ENCODE measurements at regions not wholly inside any gene's neighbourhood (a gene's known extent, or its start where the extent isn't known, plus 50 kb on each side); places are given as distances from the start of the nearest gene placed in this dataset.

GRCh38 chr9:108139900-108140299 is 650.3 kb upstream of the KLF4 start:
- DNase-seq (ENCODE audit: low read depth in 4 of 4, low spot score in 2 of 4), result no peak

DNA sequence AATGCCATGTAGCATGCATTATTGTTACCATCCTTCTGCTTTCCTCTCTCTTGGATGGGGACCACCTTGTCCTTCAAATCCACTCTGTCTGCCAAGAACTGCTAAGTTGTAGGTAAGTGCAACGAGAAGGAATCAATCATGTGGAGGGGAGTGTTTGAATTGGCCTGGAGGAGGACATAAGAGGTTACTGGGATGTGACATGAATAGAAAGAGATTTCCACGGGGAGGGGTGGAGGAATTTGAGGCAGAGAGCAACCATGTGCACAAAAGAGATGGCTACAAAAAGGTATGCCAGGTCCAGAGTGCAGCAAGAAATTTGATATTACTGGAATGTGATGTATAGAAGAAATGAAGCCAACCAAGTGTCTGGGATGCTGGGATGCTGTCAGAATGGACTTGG is 648.9 kb upstream of the KLF4 start:
- DNase-seq (ENCODE audit: low read depth in 4 of 4, low spot score in 2 of 4), result no peak

DNA sequence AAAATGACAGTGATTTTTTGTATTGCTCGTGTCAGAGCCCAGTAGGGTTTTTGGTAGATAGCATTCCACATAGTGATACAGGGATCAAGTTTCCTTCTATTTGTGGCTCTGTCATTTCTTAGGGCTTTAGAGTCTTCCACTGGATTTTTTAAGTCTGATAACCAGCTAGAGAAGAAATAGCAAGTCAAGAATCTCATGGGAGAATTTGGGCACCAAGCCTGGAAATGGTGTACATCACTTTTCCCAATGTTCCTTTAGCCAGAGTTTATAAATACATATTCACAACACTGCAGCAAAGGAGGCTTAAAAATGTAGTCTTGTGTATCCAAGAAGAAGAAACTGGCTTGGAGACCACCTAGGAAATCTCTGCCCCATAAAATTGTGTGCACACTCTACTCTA is 647.1 kb upstream of the KLF4 start:
- DNase-seq (ENCODE audit: low read depth in 4 of 4, low spot score in 2 of 4), result no peak

DNA sequence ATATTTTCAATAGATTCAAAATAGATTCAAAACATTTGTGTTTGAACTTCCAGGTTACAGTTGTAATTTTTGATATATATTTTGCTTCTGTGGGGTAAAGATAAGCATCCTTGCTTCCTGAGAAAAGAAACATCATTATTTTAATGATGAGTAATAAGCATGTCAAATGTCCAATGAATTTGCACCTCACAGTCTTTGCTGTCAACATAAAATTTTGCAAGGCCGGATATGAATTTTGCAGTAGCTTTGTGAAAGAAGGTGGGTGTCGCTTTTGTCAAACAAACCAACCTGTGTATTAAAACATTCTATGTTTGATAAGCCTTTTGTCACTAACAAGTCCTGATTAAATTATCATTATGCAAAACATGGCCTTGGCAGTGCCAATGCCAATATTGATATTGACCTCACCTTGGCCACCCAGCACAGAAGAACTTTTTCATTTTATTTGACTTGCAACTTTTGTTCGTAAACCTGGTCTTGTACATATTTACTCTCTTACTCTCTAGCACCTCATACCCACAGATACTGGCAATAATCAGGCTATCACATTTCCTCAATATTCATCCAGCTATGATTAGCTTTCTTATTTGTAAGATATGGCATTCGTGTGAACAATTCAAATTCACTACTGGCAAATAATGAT is 645.0 kb upstream of the KLF4 start:
- DNase-seq (ENCODE audit: low read depth in 4 of 4, low spot score in 2 of 4), result no peak

- no peak for DNase-seq (ENCODE audit: low read depth in 4 of 4, low spot score in 2 of 4)
Observed at GRCh38 chr9:108133680-108134079, 644.1 kb upstream of the KLF4 start.

- no peak for DNase-seq (ENCODE audit: low read depth in 4 of 4, low spot score in 2 of 4)
Observed at GRCh38 chr9:108133101-108133500, 643.5 kb upstream of the KLF4 start.

DNA sequence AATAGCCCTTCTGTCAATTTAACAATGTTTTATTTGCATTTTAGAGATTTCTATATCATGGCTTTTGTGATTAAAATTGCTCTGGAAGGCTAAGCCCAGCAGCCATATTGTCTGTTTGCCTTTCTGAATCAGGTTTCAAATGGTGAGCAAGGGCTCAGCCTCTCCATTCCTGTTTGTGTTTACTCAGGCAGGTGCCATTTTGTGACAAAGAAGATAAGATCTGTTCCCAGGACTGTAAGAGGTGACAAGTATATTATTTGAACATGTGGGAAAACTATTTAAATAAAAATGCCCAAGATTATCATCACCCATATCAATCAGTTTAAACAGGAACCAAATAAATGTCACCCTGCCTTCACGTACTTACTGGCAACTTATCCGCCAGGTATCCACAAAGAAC is 641.3 kb upstream of the KLF4 start:
- no peak for DNase-seq (ENCODE audit: low read depth in 4 of 4, low spot score in 2 of 4)

DNA sequence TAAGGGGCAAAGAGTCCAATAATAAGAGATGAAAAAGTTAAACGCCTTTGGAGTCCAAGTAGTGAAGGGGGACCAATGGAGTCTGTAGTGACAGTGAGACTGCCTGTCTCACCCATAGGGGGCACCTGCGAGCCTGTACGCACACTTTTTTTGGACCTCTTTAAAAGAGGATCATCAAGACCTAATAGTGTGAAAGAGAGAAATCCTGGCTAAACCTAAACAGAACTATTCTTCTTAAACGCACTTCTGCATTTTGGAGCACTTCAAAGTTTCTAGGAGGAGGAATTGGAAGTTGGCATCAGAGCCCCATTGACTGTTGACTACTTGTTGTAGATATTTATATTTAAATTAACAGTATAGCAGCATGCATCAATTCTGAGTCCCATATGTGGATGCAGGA is 636.1 kb upstream of the KLF4 start:
- no peak for DNase-seq (ENCODE audit: low read depth in 4 of 4, low spot score in 2 of 4)

- no peak for DNase-seq (ENCODE audit: low read depth in 4 of 4, low spot score in 2 of 4)
Observed at GRCh38 chr9:108119530-108120113, 630.1 kb upstream of the KLF4 start.

DNA sequence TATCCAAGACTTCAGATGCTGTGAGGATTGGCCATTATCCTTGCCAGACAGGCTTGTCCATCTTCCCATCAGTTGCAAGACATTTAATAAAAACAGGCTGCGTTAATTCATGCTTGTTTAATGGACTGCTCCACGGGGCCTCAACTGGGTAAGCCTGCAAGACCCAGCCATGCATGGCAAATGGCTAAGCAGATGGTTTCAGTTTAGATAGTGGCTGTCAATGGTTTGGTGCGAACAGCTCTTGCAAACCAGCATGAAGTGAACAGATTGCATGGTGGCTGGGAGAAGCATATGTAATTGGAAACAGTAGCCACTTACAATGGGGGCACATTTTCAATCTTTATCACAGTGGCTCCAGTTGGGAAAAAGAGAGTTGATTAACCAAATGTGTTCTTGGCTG is 628.2 kb upstream of the KLF4 start:
- DNase-seq (ENCODE audit: low read depth in 4 of 4, low spot score in 2 of 4), result no peak

DNA sequence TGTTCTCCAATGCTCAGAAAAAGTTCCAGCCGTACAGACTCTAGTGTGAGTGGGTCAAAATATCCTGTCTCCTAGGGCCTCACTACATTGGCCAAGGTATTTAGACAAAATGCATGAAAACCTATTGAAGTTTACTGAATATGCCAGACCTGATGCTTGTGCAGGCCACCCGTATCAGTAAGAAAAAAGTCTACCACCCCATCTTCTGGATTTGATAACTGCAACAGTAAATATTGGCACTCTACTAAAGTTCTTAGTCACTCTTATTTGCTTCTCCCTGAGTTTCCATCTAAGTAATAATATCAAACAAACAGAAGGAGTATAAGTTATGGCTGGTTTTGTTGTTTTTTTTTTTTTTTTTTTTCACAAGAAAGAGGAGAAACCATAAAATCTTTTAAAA is 627.7 kb upstream of the KLF4 start:
- DNase-seq (ENCODE audit: low read depth in 4 of 4, low spot score in 2 of 4), result no peak

GRCh38 chr9:108113596-108113995 is 624.0 kb upstream of the KLF4 start:
- DNase-seq (ENCODE audit: low read depth in 4 of 4, low spot score in 2 of 4), result no peak

- no peak for DNase-seq (ENCODE audit: low read depth in 4 of 4, low spot score in 2 of 4)
Observed at GRCh38 chr9:108109927-108110690, 620.5 kb upstream of the KLF4 start.

- DNase-seq (ENCODE audit: low read depth in 4 of 4, low spot score in 2 of 4), result no peak
Observed at GRCh38 chr9:108108852-108109448, 619.4 kb upstream of the KLF4 start.

- DNase-seq (ENCODE audit: low read depth in 4 of 4, low spot score in 2 of 4), result no peak
Observed at GRCh38 chr9:108108280-108108851, 618.8 kb upstream of the KLF4 start.

DNA sequence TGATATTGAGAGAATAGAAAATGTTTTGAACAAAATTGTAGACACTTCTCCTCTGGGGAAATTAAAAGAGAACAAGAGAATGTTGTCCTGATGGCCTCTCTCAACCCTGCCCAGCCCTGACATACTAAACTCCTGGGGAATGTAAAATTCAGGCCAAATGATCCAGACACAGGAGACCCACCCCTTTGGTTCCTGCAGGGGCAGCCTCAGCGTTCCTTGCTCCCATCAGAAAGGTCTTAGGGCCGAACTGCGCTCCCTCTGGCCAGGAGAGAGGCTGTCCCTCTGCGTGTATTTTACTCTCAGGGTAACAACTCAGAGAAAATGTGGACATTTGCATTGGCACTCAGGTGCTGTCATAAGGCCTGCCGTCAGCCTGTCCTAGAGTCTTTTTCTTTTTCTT is 616.3 kb upstream of the KLF4 start:
- no peak for DNase-seq (ENCODE audit: low read depth in 4 of 4, low spot score in 2 of 4)

- DNase-seq (ENCODE audit: low read depth in 4 of 4, low spot score in 2 of 4), result no peak
Observed at GRCh38 chr9:108104991-108105390, 615.4 kb upstream of the KLF4 start.

GRCh38 chr9:108103046-108103693 is 613.6 kb upstream of the KLF4 start:
- DNase-seq (ENCODE audit: low read depth in 4 of 4, low spot score in 2 of 4), result no peak

GRCh38 chr9:108101410-108101809 is 611.8 kb upstream of the KLF4 start:
- DNase-seq (ENCODE audit: low read depth in 4 of 4, low spot score in 2 of 4), result no peak

DNA sequence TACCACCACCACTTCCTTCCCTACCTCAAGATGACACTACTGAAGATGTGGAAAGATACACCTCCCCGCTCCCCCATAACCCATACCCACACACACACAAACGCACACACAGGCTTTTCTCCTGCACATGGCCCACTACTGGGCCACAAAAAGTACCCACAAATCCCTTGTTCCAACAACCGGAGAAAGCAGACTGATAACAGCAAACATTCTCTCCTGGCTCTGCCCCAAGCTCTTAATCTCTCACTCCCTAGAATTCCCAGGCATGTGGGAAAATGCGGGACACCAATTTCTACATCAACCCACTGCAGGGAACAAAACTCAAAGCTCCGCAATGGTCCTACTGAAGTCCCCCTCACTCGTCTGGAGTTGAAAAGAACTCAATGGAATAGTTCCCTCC is 611.0 kb upstream of the KLF4 start:
- DNase-seq (ENCODE audit: low read depth in 4 of 4, low spot score in 2 of 4), result no peak

- DNase-seq (ENCODE audit: low read depth in 4 of 4, low spot score in 2 of 4), result no peak
Observed at GRCh38 chr9:108099854-108100253, 610.3 kb upstream of the KLF4 start.

Measured in left renal cortex interstitium (tissue), 4 donors.